ENCODE measurements at regions not wholly inside any gene's neighbourhood (a gene's known extent, or its start where the extent isn't known, plus 50 kb on each side); places are given as distances from the start of the nearest gene placed in this dataset.

DNA sequence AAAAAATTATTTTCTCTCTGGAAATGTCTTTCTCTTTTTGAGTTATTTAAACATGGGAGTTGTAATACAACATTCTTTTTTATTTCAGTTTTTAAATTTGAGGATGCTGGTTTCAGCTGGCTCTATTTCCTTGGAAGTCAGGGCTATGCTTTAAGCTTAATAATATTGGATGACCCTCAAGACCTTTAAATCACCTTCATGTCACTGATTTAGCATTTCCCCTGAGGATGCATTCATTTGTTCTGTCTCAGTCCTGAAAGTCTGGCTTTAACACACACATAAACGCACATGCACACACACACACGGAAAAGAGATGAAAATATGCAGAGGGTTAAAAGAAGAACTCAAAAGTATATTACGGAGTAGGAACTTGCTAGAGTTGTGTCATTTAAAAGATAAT lies 260.5 kb downstream of the PTBP2 start:
- TF ChIP-seq, protein P1, sequence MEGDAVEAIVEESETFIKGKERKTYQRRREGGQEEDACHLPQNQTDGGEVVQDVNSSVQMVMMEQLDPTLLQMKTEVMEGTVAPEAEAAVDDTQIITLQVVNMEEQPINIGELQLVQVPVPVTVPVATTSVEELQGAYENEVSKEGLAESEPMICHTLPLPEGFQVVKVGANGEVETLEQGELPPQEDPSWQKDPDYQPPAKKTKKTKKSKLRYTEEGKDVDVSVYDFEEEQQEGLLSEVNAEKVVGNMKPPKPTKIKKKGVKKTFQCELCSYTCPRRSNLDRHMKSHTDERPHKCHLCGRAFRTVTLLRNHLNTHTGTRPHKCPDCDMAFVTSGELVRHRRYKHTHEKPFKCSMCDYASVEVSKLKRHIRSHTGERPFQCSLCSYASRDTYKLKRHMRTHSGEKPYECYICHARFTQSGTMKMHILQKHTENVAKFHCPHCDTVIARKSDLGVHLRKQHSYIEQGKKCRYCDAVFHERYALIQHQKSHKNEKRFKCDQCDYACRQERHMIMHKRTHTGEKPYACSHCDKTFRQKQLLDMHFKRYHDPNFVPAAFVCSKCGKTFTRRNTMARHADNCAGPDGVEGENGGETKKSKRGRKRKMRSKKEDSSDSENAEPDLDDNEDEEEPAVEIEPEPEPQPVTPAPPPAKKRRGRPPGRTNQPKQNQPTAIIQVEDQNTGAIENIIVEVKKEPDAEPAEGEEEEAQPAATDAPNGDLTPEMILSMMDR (IDR thresholded peaks at IDR 0.05), result no peak
- TF ChIP-seq POLR2A (IDR thresholded peaks at IDR 0.05), result no peak
